RCC 7860 (cell line): ENCODE measurements at regions not wholly inside any gene's neighbourhood (a gene's known extent, or its start where the extent isn't known, plus 50 kb on each side); places are given as distances from the start of the nearest gene placed in this dataset.
A peak's percentile ranks its signal among the peaks of the same experiment; 100 is the strongest.

ENCODE experiments used
- DNase-seq: peaks from one replicate; pipeline ENCODE4 v3.0.0-alpha.2; 2015; ENCODE audit warnings: low spot score
- FAIRE-seq: peaks from 2 replicates; lab custom pipeline; 2012; peaks lifted over from hg19 to GRCh38; lab: Jason Lieb, UNC

GRCh38 chr5:58357799-58358500 is 101.9 kb downstream of the PLK2 start:
- FAIRE-seq (no peak), DNase-seq (no peak)

DNA sequence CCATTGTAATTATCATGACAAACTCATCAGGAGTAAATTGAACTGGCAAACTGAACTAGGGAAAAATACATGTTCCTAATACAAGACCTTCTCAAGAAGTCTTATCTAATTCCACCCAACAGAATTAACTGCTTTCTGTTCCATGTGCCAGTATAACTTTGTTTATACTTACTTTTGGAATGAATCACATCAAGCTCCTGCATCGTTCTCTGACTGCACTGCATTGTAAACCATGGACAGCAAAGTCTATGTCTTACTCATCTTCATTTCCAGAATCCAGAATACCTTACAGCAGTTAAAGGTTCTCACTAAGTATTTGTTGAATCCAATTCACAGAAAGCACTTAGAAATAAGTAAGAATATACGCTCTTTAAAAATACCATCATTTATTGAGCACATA is 102.8 kb downstream of the PLK2 start:
- FAIRE-seq: no peak
- DNase-seq: no peak

DNA sequence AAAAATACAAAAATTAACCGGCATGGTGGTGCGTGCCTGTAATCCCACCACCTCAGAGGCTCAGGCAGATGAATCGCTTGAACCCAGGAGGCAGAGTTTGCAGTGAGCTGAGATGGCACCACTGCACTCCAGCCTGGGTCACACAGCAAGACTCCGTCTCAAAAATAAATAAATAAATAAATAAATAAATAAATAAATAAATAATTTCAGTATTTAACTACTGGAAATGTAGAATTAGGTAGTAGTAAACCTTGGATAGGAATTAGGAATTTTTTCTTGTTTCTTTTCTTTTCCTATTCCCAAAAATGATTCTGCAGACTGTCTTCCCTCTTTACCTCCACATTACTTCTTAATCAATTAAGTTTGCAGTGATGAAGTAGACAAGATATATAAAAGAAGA is 103.2 kb downstream of the PLK2 start:
- DNase-seq (no peak), FAIRE-seq (no peak)

DNA sequence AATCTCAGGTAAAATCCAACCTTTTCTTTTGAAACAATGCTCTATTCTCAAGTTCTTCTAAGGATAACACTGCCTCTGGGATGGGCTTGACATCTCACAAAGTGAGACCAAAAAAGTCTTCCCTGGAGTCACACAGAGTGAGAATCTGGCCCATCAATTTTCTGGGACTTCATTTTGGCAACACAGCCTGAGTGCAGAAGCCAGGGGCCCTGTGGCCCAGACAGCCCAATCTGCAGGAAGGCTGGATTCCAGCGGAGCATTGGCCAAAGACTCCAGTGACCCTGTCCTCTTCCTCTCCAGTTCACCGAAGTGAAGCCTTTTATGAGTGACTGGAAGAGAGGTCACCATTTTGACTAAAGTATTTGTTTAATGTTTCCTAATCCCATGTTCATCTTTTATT is 105.1 kb downstream of the PLK2 start:
- FAIRE-seq: no peak
- DNase-seq: no peak

DNA sequence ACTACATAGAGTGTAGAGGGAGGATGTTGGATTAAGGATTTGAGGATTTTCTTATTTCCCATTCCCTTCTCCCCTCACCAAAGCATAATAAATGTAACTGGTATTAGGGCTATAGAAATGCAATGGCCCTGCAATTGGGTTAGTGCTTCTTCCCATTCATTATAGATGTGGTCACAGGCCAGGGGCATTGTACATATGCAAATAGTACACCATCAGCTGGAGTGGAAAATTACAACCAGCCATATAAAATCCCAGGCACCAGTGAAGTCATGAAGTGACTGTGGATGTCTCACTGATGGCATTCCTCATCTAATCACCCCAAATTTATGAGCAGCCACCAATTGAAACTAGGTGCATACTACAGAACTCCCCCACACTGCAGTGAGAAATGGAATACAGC is 105.9 kb downstream of the PLK2 start:
- no peak for DNase-seq
- FAIRE-seq: no peak

DNA sequence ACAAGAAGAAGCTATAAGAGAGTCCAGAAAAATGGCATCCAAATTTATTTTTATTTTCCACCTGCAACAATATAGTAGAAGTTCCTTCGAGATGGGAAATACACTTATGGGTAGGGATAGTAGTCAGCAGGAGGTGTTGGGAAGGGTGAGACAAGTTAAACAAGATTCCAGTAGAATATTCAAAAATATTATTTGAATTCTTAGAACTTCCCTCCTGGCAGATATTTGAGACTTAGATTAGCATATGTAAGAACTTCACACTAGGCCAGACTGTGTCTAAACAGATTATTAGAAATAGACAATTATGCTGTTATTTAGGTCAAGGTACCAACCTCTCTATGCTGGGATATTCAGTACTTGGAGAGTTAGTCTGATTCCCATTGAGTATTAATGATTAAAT is 108.7 kb downstream of the PLK2 start:
- FAIRE-seq: no peak

GRCh38 chr5:58348996-58349728 is 110.7 kb downstream of the PLK2 start:
- DNase-seq (no peak), FAIRE-seq (no peak)

More for the DNA sequence above, 108.7 kb downstream of the PLK2 start:
- DNase-seq: no peak

DNA sequence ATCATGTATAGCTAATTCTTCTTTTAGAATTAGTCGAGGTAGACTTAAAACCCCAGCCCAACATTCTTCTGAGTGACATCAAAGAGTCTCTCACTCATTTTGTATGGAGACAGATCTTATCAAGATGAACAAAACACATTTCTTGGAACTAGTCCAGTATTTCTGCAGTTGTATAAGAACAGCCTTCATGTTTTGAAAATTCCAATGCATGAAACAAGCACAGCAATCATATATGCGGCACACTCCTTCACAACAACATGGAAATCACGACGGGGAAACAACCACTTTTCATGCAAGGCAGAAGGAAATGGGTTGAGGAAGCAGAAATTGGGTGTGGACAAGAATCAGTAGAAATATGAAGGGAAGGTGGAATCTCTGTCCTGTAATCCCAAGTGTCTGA is 113.8 kb downstream of the PLK2 start:
- DNase-seq: no peak
- FAIRE-seq: no peak

DNA sequence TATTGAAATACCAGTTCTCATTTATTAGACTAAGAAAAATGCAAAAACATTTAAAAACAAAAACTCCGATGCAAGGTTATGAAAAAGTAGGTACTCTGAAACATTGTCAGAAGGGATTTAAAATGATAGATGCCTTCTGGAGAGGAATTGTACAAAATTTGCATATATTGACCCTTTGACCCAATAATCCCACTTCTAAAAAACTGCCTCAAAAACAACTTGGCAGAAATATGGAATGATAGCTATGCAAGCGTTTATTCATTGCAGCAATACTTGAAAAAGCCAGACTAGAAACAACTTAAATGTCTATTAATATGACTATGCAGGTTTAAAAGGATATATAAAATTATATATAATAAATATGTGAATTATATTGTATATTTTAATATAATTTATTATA is 118.4 kb downstream of the PLK2 start:
- no peak for DNase-seq

DNA sequence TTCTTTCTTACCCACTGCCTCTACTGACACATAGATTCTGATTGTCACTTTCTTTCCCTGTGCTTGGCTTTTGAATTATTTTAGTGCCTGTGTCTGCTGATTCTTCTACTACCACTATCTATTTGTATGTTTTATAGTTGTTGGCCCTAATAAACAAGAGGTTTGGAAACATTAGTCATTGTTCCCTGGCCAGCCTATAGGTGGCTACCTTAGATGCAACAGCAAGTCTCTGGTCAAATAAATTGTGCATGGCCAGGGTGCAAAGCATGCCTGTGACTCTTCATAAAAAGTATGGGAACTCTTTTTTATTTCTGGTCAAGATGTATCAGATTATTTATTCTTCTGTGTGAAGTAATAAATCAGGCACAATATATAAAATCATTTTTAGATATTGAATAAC is 124.4 kb downstream of the PLK2 start:
- FAIRE-seq (no peak), DNase-seq (no peak)

More for the DNA sequence above, 118.4 kb downstream of the PLK2 start:
- no peak for FAIRE-seq

- no peak for DNase-seq
- no peak for FAIRE-seq
These were observed 125.9 kb downstream of the PLK2 start for GRCh38 chr5:58334035-58334434.

- no peak for DNase-seq
- no peak for FAIRE-seq
These were observed 129.1 kb downstream of the PLK2 start for GRCh38 chr5:58330781-58331180.

DNA sequence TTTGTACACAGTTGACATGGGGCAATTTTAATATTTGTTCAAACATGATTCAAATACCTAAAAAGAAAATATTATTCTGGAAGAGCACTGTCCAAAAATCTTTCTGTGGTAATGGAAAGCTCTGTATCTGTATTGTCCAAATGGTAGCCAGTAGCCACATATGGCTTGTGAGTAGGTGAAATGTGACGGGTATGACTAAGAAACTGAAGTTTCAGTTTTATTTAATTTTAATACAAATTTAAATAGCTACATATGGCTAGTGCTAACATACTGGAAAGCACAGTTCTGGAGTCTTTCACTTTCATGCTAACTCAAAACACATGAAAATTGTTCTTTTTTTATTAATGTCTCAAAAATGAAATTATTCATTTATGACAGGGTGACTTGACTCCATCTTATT is 132.6 kb downstream of the PLK2 start:
- no peak for FAIRE-seq
- no peak for DNase-seq

DNA sequence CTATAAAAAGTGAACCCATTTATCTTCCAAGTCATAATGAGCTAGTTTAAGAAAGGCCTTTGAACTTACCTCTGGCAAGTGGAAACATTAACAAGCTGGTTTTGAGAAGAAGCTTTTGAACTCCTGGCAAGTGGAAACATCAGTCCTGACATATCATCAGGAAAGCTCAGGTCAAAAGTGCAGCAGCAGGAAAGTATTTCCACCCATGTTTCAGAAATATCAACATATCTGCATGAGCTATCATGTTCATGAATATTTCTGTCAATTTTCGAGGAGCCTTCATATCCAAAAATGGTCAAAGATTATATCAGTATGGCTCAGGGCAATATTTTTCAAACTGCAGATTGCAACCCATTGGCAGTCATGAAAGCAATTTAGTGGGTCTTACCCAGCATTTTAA is 133.9 kb downstream of the PLK2 start:
- DNase-seq: no peak
- FAIRE-seq: no peak

GRCh38 chr5:58322453-58322852 is 137.4 kb downstream of the PLK2 start:
- peak; percentile 26 for DNase-seq
- FAIRE-seq: no peak

GRCh38 chr5:58318468-58318867 is 141.4 kb downstream of the PLK2 start:
- no peak for FAIRE-seq
- DNase-seq: no peak

DNA sequence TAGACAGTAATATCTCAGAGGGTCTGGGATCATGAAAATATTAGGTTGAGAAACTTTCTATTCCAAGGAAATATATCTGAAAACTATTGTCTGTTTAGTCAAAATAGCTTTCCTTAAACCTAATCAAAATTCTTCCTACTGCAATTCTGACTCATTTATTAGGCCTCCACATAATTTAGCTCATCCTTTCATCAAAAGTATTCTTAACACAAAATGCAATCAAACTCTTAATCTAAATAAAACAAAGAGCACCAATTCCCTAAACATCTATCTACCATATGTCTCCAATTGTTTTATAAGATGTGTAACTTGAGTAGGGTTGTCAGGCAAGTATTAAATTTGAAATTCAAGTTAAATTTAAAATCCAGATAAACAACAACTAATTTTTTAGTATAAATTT is 142.1 kb downstream of the PLK2 start:
- FAIRE-seq: no peak
- DNase-seq: no peak

GRCh38 chr5:58317009-58317408 is 142.9 kb downstream of the PLK2 start:
- FAIRE-seq (no peak), DNase-seq (no peak)

DNA sequence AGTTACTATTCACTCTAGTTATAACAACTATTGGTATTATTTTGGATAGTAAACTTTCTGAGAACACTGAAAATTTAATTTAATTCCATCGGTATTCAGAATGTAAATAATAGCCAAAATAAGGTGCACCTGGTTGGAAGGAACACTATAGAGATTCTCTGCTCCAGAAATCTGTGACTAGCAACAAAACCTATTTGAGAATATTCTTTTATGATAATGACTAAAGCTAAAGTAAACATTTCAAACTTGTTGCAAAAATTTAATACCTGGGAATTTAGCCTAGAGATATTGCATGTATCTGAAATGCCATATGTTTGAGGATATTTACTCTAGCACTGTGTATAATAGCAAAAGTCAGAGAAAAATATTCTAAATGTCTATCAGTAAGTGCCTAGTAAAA is 144.1 kb downstream of the PLK2 start:
- FAIRE-seq (no peak), DNase-seq (no peak)

DNA sequence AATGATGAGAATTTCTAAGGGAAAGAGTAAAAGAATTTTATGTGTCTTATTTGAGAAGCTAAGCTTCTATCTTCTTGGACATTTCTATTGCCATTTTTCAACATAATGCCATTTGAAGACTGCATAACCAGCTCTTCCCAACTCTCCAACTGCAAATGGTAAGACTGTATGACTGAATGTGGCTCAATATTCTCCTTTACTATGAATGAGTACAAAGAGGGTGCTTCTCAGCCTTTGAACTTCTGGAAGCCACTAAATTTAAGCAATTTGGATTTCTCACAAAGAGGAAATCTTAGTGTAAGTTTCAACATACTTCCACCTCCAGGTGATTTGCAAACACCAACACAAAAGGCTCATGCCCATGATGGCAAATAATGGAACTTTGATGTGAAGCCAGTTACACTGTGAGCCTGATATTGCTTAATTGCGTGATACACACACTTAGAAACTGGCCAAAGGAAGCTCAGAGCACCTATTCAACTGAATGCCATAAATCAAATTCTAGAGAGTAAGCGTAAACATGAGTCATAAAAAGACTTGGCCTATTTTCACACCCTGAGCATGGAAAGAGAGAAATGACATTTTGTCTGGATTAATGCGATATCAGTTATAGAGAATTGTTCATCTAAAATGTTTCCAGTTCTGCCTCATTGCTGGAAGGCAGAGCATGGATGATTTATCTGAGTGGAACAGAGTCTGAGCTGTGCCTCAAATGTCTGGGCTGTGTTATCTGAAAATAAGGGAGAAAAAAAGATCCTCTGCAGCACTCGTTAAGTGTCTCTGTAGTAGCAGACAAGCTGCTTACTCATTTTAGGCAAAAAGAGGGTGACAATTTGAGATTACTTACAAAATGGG is 145.3 kb downstream of the PLK2 start:
- FAIRE-seq (no peak), DNase-seq (no peak)

- DNase-seq: no peak
- no peak for FAIRE-seq
These were observed 147.6 kb downstream of the PLK2 start for GRCh38 chr5:58312299-58312698.

- DNase-seq: no peak
- no peak for FAIRE-seq
These were observed 148.4 kb downstream of the PLK2 start for GRCh38 chr5:58311526-58311925.
